ENCODE measurements at regions not wholly inside any gene's neighbourhood (a gene's known extent, or its start where the extent isn't known, plus 50 kb on each side); places are given as distances from the start of the nearest gene placed in this dataset.

DNA sequence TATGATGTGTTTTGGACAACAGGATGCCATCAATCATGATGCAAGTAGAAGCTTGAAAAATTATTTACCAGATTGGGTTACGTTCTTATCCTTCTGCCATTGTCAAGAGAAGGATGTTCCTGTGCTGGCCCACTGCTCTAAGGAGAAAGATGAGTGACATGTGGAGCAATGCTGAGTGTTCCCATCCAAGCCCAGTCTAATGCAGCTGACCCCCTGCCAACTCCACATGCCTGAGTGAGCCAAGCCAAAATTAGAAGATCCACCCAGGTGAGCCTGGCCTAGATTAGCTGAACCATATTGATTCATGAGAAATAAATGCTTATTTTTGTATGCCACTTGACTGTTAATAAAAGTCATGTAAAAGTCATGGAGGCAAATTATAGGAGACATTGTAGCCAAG is 446.5 kb downstream of the CNTN3 start:
- no peak overlapping the region for H2BK12ac ChIP-seq (ENCODE audit: insufficient read length, low read depth, low read length)
- no peak overlapping the region for H2AK5ac ChIP-seq (ENCODE audit: insufficient read length, low read length)
- H3K4me2 ChIP-seq (ENCODE audit: insufficient read depth, insufficient read length, low read length) = no peak overlapping the region
- no peak overlapping the region for H3T11ph ChIP-seq (ENCODE audit: low read length)
- no peak overlapping the region for H3K14ac ChIP-seq (ENCODE audit: insufficient read depth, low read length)
- Mint-ChIP-seq H3K4me3 (no peak overlapping the region), H3K9me3 (peaks cover 6 to 7% of the 10 kb centered on the region in 2 experiments), H3K4me1 (no peaks in the 10 kb centered on the region), H3K27ac (no peak overlapping the region), H3K36me3 (ENCODE audit: insufficient read depth in 1 of 3, low read depth in 3 of 3) (peaks cover 3 to 6% (median 5%) of the 10 kb centered on the region in 3 experiments), H3K27me3 (ENCODE audit: low read depth) (no peaks in the 10 kb centered on the region)
- H3K23ac ChIP-seq (ENCODE audit: insufficient read length, low read depth, low read length) = no peak overlapping the region
- H2BK5ac ChIP-seq (ENCODE audit: insufficient read length, low read length) = no peak overlapping the region
- H4K5ac ChIP-seq (ENCODE audit: insufficient read length, low read depth, low read length) = no peak overlapping the region
- no CpG with 5 or more reads among the region's 1 CpG for WGBS (ENCODE audit: extremely low coverage, insufficient read length, low lambda C conversion rate)
- H3K23me2 ChIP-seq (ENCODE audit: insufficient read length, low read depth, low read length, poor library complexity, severe bottlenecking) = no peaks in the 10 kb centered on the region
- no peak overlapping the region for H2AFZ ChIP-seq (ENCODE audit: low read length)
- H3K56ac ChIP-seq (ENCODE audit: insufficient read length, low read depth, low read length) = no peak overlapping the region
- no peak overlapping the region for H4K91ac ChIP-seq (ENCODE audit: insufficient read length, low read depth, low read length)
- DNase-seq = no peak
- TF ChIP-seq CTCF (conservative IDR thresholded peaks at IDR 0.05) = no peak
- no peak overlapping the region for H4K8ac ChIP-seq (replicated peaks; ENCODE audit: insufficient read length, low read depth, low read length)
- H3K9me3 ChIP-seq (ENCODE audit: control insufficient read depth, low read depth, low read length) = no peaks in the 10 kb centered on the region
- H2BK120ac ChIP-seq (ENCODE audit: low read depth, low read length, poor library complexity, severe bottlenecking) = no peak overlapping the region
- no peaks in the 10 kb centered on the region for H3K79me1 ChIP-seq (ENCODE audit: insufficient read depth, low read depth, low read length, poor library complexity, severe bottlenecking)
- H3K4me1 ChIP-seq (ENCODE audit: insufficient read depth, low read length) = no peaks in the 10 kb centered on the region
- H3K4ac ChIP-seq (ENCODE audit: low read depth, low read length) = no peak overlapping the region
- no peak overlapping the region for H2BK20ac ChIP-seq (ENCODE audit: low read depth, low read length, poor library complexity, severe bottlenecking)
- no peaks in the 10 kb centered on the region for H3K27me3 ChIP-seq (ENCODE audit: insufficient read depth, low read length)
- H3K18ac ChIP-seq (ENCODE audit: insufficient read length, low read depth, low read length) = no peak overlapping the region
- H3K9ac ChIP-seq (ENCODE audit: extremely low read depth, insufficient read length, low read length) = no peak overlapping the region
- no peak overlapping the region for H3K27ac ChIP-seq (ENCODE audit: insufficient read length, low read depth, low read length)
- H2BK15ac ChIP-seq (ENCODE audit: low read depth, low read length) = no peak overlapping the region
- no peaks in the 10 kb centered on the region for H3K79me2 ChIP-seq (ENCODE audit: insufficient read depth, low read length)
- no peaks in the 10 kb centered on the region for H4K20me1 ChIP-seq (ENCODE audit: control insufficient read depth, insufficient read depth, insufficient read length)

All from H9 (cell line).